ENCODE measurements at regions not wholly inside any gene's neighbourhood (a gene's known extent, or its start where the extent isn't known, plus 50 kb on each side); places are given as distances from the start of the nearest gene placed in this dataset.
A peak's percentile ranks its signal among the peaks of the same experiment; 100 is the strongest.

DNA sequence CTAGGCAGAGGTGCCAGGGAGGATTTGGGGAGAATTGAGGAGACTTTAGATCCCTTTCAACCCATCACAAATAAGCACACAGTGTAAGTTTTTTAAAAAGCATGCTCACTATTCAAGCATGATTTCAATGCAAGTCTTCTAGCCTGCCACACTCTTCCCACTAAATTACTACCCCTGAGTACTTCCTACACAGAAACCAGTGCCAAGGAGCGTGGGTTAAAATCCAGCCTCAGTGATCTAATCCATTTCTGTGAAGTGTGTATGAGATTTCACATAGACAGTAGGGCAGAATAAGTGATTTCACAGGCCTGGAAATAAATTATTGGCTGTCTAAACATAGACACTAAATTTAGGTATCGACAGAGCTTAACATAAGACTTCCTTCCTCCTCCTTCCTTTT is 142.9 kb upstream of the ATP1B1 start:
- Histone ChIP-seq H3K27ac (no peak overlapping the region), H3K27me3 (no peaks in the 10 kb centered on the region), H3K4me3 (no peak overlapping the region), H3K9me3 (no peaks in the 10 kb centered on the region), H3K4me1 (no peaks in the 10 kb centered on the region), H3K36me3 (no peaks in the 10 kb centered on the region)
- DNase-seq (no peak), ATAC-seq (ENCODE audit: low FRiP score in 2 of 2) (no peak)
- whole genome bisulfite sequencing, 2 donors = 62 to 63% methylated on average over 2 of the region's 2 CpGs
- no peak for TF ChIP-seq EP300 (IDR thresholded peaks at IDR 0.05)
- TF ChIP-seq, protein P1, sequence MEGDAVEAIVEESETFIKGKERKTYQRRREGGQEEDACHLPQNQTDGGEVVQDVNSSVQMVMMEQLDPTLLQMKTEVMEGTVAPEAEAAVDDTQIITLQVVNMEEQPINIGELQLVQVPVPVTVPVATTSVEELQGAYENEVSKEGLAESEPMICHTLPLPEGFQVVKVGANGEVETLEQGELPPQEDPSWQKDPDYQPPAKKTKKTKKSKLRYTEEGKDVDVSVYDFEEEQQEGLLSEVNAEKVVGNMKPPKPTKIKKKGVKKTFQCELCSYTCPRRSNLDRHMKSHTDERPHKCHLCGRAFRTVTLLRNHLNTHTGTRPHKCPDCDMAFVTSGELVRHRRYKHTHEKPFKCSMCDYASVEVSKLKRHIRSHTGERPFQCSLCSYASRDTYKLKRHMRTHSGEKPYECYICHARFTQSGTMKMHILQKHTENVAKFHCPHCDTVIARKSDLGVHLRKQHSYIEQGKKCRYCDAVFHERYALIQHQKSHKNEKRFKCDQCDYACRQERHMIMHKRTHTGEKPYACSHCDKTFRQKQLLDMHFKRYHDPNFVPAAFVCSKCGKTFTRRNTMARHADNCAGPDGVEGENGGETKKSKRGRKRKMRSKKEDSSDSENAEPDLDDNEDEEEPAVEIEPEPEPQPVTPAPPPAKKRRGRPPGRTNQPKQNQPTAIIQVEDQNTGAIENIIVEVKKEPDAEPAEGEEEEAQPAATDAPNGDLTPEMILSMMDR (IDR thresholded peaks at IDR 0.05) = no peak
- TF ChIP-seq POLR2AphosphoS5 (IDR thresholded peaks at IDR 0.05) = no peak
- no peak for TF ChIP-seq POLR2A (IDR thresholded peaks at IDR 0.05)

DNA sequence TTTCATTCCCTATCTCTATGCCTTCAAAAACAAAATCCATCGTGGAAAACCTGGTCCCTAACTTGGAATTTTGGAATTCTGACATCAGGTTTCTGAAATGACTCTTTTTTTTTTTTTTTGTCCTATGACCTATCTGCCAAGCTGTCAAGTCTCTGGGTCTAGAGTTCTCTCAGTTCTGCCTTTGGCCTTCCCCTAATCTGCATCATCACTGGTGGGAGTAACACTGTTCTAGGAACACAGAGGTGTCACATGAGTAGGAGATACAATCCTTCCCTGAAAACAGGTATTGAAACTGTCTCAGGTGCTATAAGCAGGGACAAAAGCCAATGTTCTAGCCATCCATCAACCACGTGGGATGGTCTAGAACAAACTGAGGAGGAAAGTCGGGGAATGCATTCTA is 142.0 kb upstream of the ATP1B1 start:
- Histone ChIP-seq H3K27me3 (no peaks in the 10 kb centered on the region), H3K9me3 (no peaks in the 10 kb centered on the region), H3K36me3 (no peaks in the 10 kb centered on the region), H3K4me1 (no peaks in the 10 kb centered on the region), H3K4me3 (no peak overlapping the region), H3K27ac (no peak overlapping the region)
- DNase-seq (no peak), ATAC-seq (ENCODE audit: low FRiP score in 2 of 2) (no peak)
- WGBS, 2 donors = 92 to 94% methylated on average over 3 of the region's 3 CpGs
- TF ChIP-seq POLR2A (IDR thresholded peaks at IDR 0.05) = no peak
- TF ChIP-seq POLR2AphosphoS5 (IDR thresholded peaks at IDR 0.05) = no peak
- TF ChIP-seq, protein P1 (IDR thresholded peaks at IDR 0.05) = no peak
- no peak for TF ChIP-seq EP300 (IDR thresholded peaks at IDR 0.05)

DNA sequence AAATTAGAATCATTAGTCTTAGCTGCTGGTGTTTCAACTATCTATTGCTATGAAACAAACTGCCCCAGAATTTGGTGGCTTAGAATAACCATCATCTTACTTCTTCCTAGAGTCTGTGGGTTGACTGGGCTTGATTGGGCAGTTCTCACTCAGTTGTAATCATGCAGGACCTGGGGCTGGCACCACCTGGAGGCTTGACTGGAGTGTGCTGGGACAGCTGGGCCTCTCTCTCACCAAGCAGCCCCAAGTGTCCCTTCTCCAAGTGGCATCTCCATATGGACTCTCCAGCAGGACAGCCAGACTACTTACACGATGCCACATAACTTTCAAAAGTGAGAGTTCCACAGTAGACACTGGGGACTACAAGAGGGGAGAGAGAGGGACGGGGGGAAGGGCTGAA is 140.3 kb upstream of the ATP1B1 start:
- no peak overlapping the region for H3K27ac ChIP-seq
- no peak for DNase-seq
- TF ChIP-seq POLR2A (IDR thresholded peaks at IDR 0.05) = peak in 1 of 4 donors; percentile 10
- TF ChIP-seq, protein P1 (IDR thresholded peaks at IDR 0.05) = no peak
- 81 to 90% methylated on average over 1 to 2 of the region's 2 CpGs for WGBS, 2 donors
- H3K27me3 ChIP-seq = no peaks in the 10 kb centered on the region
- H3K4me3 ChIP-seq = no peak overlapping the region
- no peaks in the 10 kb centered on the region for H3K4me1 ChIP-seq
- no peak for ATAC-seq (ENCODE audit: low FRiP score in 2 of 2)
- H3K36me3 ChIP-seq = no peaks in the 10 kb centered on the region
- no peaks in the 10 kb centered on the region for H3K9me3 ChIP-seq

DNA sequence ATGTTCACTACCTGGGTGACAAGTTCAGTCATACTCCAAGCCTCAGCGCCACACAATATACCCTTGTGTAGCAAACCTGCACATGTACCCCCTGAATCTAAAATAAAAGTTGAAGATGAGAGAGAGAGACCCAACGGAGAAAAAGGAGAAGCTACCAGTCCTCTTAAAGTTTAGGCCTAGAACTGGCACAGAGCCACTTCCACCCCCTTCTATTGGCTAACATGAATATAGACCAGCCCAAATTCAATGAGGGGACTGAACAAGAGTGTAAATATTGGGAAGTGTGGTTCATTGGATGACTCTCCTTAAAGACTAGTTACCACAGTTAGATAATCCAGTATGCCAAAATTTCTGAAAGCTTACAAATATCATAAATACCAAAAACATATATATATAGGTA is 139.9 kb upstream of the ATP1B1 start:
- no peak for DNase-seq
- no peak overlapping the region for H3K27ac ChIP-seq
- WGBS, 2 donors = 83 to 86% methylated on average over 2 of the region's 2 CpGs
- no peaks in the 10 kb centered on the region for H3K9me3 ChIP-seq
- H3K27me3 ChIP-seq = no peaks in the 10 kb centered on the region
- ATAC-seq (ENCODE audit: low FRiP score in 2 of 2) = no peak
- TF ChIP-seq EP300 (IDR thresholded peaks at IDR 0.05) (no peak), POLR2AphosphoS5 (IDR thresholded peaks at IDR 0.05) (no peak), POLR2A (IDR thresholded peaks at IDR 0.05) (no peak)
- TF ChIP-seq, protein P1 (IDR thresholded peaks at IDR 0.05) = no peak
- no peaks in the 10 kb centered on the region for H3K36me3 ChIP-seq
- H3K4me1 ChIP-seq = peaks cover 0 to under 1% (median 0%) of the 10 kb centered on the region in 4 donors
- H3K4me3 ChIP-seq = no peak overlapping the region

DNA sequence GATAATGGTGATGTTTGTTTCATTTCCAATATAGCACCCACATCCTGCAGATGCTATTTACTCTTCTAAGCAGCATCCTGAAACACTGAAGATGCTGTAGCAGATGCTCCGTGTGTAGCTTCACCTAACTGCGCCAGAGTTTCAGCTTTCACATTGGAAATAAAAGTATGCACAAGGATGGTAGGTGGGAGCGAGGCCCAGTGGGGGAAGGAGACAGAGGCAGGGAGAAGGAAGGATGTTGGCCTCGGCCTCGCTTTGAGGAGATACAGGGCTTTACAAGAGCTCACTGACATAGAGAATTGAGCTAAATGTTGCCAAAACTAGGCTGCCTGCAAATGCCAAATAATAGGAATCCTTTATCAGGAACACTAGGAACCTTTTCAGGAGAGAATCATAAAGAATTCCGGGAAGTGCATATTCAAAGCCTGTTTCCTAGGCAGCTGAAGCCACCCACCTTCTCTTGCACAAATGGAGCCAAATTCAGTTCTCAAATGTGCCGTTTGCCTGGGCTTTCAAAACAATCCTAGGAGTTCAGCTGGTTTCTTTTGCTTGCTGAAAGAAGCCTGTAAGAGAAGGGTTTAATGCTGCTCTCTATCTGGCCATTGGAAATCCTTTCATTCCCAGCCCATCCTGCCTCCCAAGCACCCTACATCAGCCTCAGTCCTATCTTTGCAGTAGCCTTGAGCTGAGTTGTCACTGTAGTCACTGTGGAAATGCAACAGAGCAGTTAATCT is 135.4 kb upstream of the ATP1B1 start:
- ATAC-seq (ENCODE audit: low FRiP score in 2 of 2) = no peak
- Histone ChIP-seq H3K27ac (peak overlapping the region in 1 of 4 donors; percentile 68), H3K27me3 (no peaks in the 10 kb centered on the region), H3K4me3 (no peak overlapping the region), H3K36me3 (no peaks in the 10 kb centered on the region), H3K4me1 (peaks cover 0 to 19% (median 0%) of the 10 kb centered on the region in 4 donors), H3K9me3 (no peaks in the 10 kb centered on the region)
- TF ChIP-seq POLR2A (IDR thresholded peaks at IDR 0.05) = no peak
- no peak for DNase-seq
- 85 to 89% methylated on average over 7 of the region's 7 CpGs for WGBS, 2 donors

Data from upper lobe of left lung (tissue), 6 donors.